ENCODE measurements at regions not wholly inside any gene's neighbourhood (a gene's known extent, or its start where the extent isn't known, plus 50 kb on each side); places are given as distances from the start of the nearest gene placed in this dataset.

DNA sequence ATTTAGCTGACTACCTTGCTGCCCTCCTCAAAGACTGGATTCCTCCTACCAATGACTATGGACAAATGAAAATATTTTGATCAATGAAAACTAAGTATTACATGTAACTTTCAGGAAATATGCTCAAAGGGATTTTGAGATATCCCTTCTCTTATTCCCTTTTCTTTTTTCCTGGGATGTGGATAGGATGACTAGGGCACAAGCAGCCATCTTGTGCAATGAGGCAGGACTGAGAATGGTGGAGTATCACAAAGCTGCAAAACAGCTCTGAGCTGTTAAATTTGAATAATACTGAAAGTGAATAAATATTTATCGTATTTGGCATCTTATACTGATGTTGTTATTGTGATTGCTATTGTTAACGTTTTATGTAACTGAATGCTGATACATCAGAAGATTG, 333.1 kb upstream of the NUDT12 start:
- TF ChIP-seq, protein P1, sequence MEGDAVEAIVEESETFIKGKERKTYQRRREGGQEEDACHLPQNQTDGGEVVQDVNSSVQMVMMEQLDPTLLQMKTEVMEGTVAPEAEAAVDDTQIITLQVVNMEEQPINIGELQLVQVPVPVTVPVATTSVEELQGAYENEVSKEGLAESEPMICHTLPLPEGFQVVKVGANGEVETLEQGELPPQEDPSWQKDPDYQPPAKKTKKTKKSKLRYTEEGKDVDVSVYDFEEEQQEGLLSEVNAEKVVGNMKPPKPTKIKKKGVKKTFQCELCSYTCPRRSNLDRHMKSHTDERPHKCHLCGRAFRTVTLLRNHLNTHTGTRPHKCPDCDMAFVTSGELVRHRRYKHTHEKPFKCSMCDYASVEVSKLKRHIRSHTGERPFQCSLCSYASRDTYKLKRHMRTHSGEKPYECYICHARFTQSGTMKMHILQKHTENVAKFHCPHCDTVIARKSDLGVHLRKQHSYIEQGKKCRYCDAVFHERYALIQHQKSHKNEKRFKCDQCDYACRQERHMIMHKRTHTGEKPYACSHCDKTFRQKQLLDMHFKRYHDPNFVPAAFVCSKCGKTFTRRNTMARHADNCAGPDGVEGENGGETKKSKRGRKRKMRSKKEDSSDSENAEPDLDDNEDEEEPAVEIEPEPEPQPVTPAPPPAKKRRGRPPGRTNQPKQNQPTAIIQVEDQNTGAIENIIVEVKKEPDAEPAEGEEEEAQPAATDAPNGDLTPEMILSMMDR (IDR thresholded peaks at IDR 0.05) = no peak
- no peak for TF ChIP-seq EZH2 (IDR thresholded peaks at IDR 0.05; ENCODE audit: borderline replicate concordance, insufficient read depth, low read depth, low read length, poor library complexity, severe bottlenecking)
